Kidney (tissue), 13 donors: ENCODE measurements at regions not wholly inside any gene's neighbourhood (a gene's known extent, or its start where the extent isn't known, plus 50 kb on each side); places are given as distances from the start of the nearest gene placed in this dataset.

Experiments
- DNase-seq, 5 donors: peaks; one replicate each; pipeline ENCODE4 v3.0.0-alpha.2; 2013 to 2020
- FAIRE-seq: peaks from 2 replicates; lab custom pipeline; 2012; peaks lifted over from hg19 to GRCh38; lab: Jason Lieb, UNC
- H3K27ac ChIP-seq, 2 donors: one replicate each; pipeline ENCODE4 v1.7.0; 2013; ENCODE audit warnings: low read depth in 2 of 2, low read length in 2 of 2, inconsistent platforms in 1 of 2
- H3K27me3 ChIP-seq: one replicate; pipeline ENCODE4 v1.7.1; 2013; ENCODE audit warnings: low read length, inconsistent platforms; ENCODE audit not compliant: control insufficient read depth, insufficient read depth
- H3K36me3 ChIP-seq, 3 donors: one replicate each; pipeline versions ENCODE4 v1.7.0 to v1.7.1; 2013; ENCODE audit warnings: low read length in 3 of 3, control low read depth in 1 of 3, inconsistent platforms in 1 of 3; ENCODE audit not compliant: insufficient read depth in 3 of 3, control insufficient read depth in 2 of 3
- H3K4me1 ChIP-seq, 3 donors: one replicate each; pipeline versions ENCODE4 v1.7.0 to v1.7.1; 2013; ENCODE audit warnings: low read length in 3 of 3, inconsistent platforms in 1 of 3, low read depth in 1 of 3; ENCODE audit not compliant: control insufficient read depth in 2 of 3, insufficient read depth in 2 of 3
- H3K4me3 ChIP-seq, 3 donors: one replicate each; pipeline versions ENCODE4 v1.7.0 to v1.8.1; 2013; ENCODE audit warnings: low read length in 3 of 3, control low read depth in 1 of 3, inconsistent platforms in 1 of 3
- H3K9ac ChIP-seq, 3 donors: one replicate each; pipeline versions ENCODE4 v1.7.0 to v1.7.1; 2013; ENCODE audit warnings: low read length in 3 of 3, control low read depth in 1 of 3, inconsistent platforms in 1 of 3
- H3K9me3 ChIP-seq, 3 donors: one replicate each; pipeline versions ENCODE4 v1.7.0 to v1.7.1; 2013; ENCODE audit warnings: low read length in 3 of 3, control low read depth in 1 of 3, inconsistent platforms in 1 of 3; ENCODE audit not compliant: control insufficient read depth in 2 of 3, insufficient read depth in 1 of 3
- CTCF ChIP-seq: IDR thresholded peaks from 3 replicates; pipeline ENCODE4 v1.5.1; 2012; ENCODE audit warnings: mild to moderate bottlenecking, moderate library complexity, borderline replicate concordance; ENCODE audit not compliant: insufficient read depth; ENCODE audit errors: extremely low read depth
- intact Hi-C: fragments of 100-400 bp; cut with DNase I; formaldehyde crosslinking; loops from one replicate; pipeline ENCODE4 v1.11.1; 2022
- donor health status: control.
- donor health status: control.
- donor health status: control.
- donor health status: control.
- donor health status: control.
- donor health status: DM: yes; HTN: yes; CAD: no.
- donor health status: Normal renal cell carcinoma (clear cell type).

DNA sequence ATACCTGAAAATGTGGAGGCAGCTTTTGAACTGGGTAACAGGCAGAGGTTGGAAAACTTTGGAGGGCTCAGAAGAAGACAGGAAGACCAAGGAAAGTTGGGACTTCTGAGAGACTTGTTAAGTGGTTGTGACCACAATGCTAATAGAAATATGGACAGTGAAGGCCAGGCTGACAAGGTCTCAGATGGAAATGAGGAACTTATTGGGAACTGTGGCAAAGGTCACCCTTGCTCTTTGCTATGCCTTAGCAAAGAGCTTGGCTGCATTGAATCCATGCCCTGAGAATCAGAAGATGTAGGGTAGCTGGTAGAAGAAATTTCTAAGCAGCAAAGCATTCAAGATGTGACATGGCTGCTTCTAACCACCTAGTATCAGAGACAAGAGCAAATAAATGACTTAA, 244.4 kb upstream of the ADRA1B start:
- no peak for FAIRE-seq

GRCh38 chr5:159673538-159673937, 242.7 kb upstream of the ADRA1B start:
- intact Hi-C loops: no loop called here

More for the DNA sequence above, 244.4 kb upstream of the ADRA1B start:
- Histone ChIP-seq H3K4me1 (no peaks in the 10 kb centered on the region), H3K27ac (no peak overlapping the region), H3K36me3 (no peaks in the 10 kb centered on the region), H3K9me3 (no peaks in the 10 kb centered on the region), H3K4me3 (no peak overlapping the region), H3K9ac (no peak overlapping the region), H3K27me3 (no peaks in the 10 kb centered on the region)
- no peak for TF ChIP-seq CTCF
- intact Hi-C loops: no loop called here
- no peak for DNase-seq

DNA sequence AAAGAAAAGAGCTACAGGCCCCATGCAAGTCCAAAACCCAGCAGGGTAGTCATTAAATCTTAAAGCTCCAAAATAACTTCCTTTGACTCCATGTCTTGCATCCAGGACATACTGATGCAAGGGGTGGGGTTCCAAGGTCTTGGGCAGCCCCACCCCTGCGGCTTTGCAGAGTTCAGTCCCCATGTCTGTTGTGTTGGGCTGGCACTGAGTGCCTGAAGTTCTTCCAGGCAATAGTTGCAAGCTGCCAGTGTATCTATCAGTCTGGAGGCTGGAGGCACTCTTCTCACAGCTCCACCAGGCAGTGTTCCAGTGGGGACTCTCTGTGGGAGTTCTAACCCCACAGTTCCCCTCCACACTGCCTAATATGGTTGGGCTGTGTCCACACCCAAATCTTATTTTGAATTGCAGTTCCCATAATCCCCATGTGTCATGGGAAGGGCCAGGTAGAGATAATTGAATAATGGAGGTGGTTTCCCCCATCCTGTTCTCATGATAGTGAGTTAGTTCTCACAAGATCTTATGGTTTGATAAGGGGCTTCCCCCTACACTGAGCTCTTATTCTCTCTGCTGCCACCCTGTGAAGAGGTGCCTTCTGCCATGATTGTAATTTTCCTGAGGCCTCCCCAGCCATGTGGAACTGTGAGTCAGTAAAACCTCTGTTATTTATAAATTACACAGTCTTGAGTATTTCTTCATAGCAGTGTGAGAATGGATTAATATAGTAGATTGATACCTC, 237.5 kb upstream of the ADRA1B start:
- Histone ChIP-seq H3K9ac (no peak overlapping the region), H3K4me1 (no peaks in the 10 kb centered on the region), H3K27me3 (no peaks in the 10 kb centered on the region), H3K27ac (no peak overlapping the region), H3K36me3 (no peaks in the 10 kb centered on the region), H3K9me3 (peaks cover 0 to 14% (median 2%) of the 10 kb centered on the region in 3 donors), H3K4me3 (no peak overlapping the region)
- intact Hi-C loops: no loop called here
- TF ChIP-seq CTCF: no peak
- DNase-seq (no peak), FAIRE-seq (no peak)

More at GRCh38 chr5:159673538-159673937, 242.7 kb upstream of the ADRA1B start:
- DNase-seq (no peak), FAIRE-seq (no peak)
- Histone ChIP-seq H3K4me1 (no peaks in the 10 kb centered on the region), H3K9me3 (no peaks in the 10 kb centered on the region), H3K27ac (no peak overlapping the region), H3K4me3 (no peak overlapping the region), H3K27me3 (no peaks in the 10 kb centered on the region), H3K9ac (no peak overlapping the region), H3K36me3 (no peaks in the 10 kb centered on the region)
- no peak for TF ChIP-seq CTCF
